Colonic mucosa (tissue), 4 donors: ENCODE measurements at regions not wholly inside any gene's neighbourhood (a gene's known extent, or its start where the extent isn't known, plus 50 kb on each side); places are given as distances from the start of the nearest gene placed in this dataset.

ENCODE experiments used
- DNase-seq: peaks from one replicate; pipeline ENCODE4 v3.0.0-alpha.2; 2020
- H3K27ac ChIP-seq: fragments of 200-600 bp; one replicate; pipeline ENCODE4 v1.8.0; 2021
- H3K27me3 ChIP-seq: fragments of 200-600 bp; one replicate; pipeline ENCODE4 v1.8.0; 2021
- H3K36me3 ChIP-seq: fragments of 200-600 bp; one replicate; pipeline ENCODE4 v1.8.0; 2021
- H3K4me1 ChIP-seq: fragments of 200-600 bp; one replicate; pipeline ENCODE4 v1.8.0; 2021; ENCODE audit warnings: mild to moderate bottlenecking
- H3K4me3 ChIP-seq: fragments of 200-600 bp; one replicate; pipeline ENCODE4 v1.8.0; 2021
- H3K9ac ChIP-seq, 2 donors: one replicate each; pipeline ENCODE4 v1.7.0; 2013; ENCODE audit warnings: control low read depth in 2 of 2, low read depth in 2 of 2, low read length in 2 of 2
- H3K9me3 ChIP-seq: fragments of 200-600 bp; one replicate; pipeline ENCODE4 v1.8.0; 2021
- CTCF ChIP-seq: fragments of 200-600 bp; IDR thresholded peaks from one replicate; pipeline ENCODE4 v1.8.0; 2022; ENCODE audit warnings: antibody characterized with exemption, mild to moderate bottlenecking
- intact Hi-C: fragments of 100-400 bp; cut with DNase I; formaldehyde crosslinking; loops from one replicate; pipeline ENCODE4 v1.14.1; 2022
- donor health status: healthy.
- donor health status: DM: no; HTN: no; CAD: no.
- donor health status: DM: no; HTN: no; CAD: no.

GRCh38 chr3:157652366-157652765 is 149.2 kb upstream of the VEPH1 start:
- no peak for DNase-seq

DNA sequence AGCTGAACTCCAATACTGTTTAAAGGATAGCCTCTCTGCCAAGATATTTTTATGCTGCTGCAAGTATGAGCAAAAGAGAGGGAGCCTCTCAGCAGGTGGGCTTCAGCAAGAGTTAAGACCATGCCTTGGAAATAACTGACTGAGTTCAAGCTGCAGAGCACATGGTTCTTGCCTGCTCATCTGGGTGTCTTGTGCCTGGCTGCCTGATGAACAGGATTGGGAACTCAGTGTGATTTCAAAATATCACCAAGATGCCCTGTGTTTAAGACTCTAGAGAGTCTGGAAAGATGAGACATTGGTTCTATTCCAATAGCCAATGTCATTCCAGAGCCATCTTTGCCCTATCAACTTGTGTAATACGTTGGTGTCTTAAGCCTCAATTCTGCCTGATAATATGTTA is 147.5 kb upstream of the VEPH1 start:
- H3K36me3 ChIP-seq: no peaks in the 10 kb centered on the region
- H3K9ac ChIP-seq: no peak overlapping the region
- TF ChIP-seq CTCF: no peak
- no peak overlapping the region for H3K4me3 ChIP-seq
- no peaks in the 10 kb centered on the region for H3K27me3 ChIP-seq
- intact Hi-C loops: no loop called here
- no peak overlapping the region for H3K27ac ChIP-seq
- no peaks in the 10 kb centered on the region for H3K9me3 ChIP-seq
- no peaks in the 10 kb centered on the region for H3K4me1 ChIP-seq
- DNase-seq: no peak

More at GRCh38 chr3:157652366-157652765, 149.2 kb upstream of the VEPH1 start:
- no peak overlapping the region for H3K27ac ChIP-seq
- no peaks in the 10 kb centered on the region for H3K27me3 ChIP-seq
- H3K4me3 ChIP-seq: no peak overlapping the region
- no peaks in the 10 kb centered on the region for H3K4me1 ChIP-seq
- no peaks in the 10 kb centered on the region for H3K9me3 ChIP-seq
- no peak overlapping the region for H3K9ac ChIP-seq
- no peak for TF ChIP-seq CTCF
- H3K36me3 ChIP-seq: no peaks in the 10 kb centered on the region
- intact Hi-C loops: no loop called here

- no peak for DNase-seq
- Histone ChIP-seq H3K4me1 (no peaks in the 10 kb centered on the region), H3K9ac (no peak overlapping the region), H3K36me3 (no peaks in the 10 kb centered on the region), H3K27ac (no peak overlapping the region), H3K9me3 (no peaks in the 10 kb centered on the region), H3K27me3 (no peaks in the 10 kb centered on the region), H3K4me3 (no peak overlapping the region)
- intact Hi-C loops: no loop called here
- TF ChIP-seq CTCF: no peak
Measured at GRCh38 chr3:157650172-157650571, 147.0 kb upstream of the VEPH1 start.

- Histone ChIP-seq H3K36me3 (no peaks in the 10 kb centered on the region), H3K27me3 (no peaks in the 10 kb centered on the region), H3K27ac (no peak overlapping the region), H3K4me1 (no peaks in the 10 kb centered on the region), H3K9ac (no peak overlapping the region), H3K9me3 (no peaks in the 10 kb centered on the region), H3K4me3 (no peak overlapping the region)
- TF ChIP-seq CTCF: no peak
- intact Hi-C loops: no loop called here
- no peak for DNase-seq
Measured at GRCh38 chr3:157649511-157649910, 146.3 kb upstream of the VEPH1 start.

DNA sequence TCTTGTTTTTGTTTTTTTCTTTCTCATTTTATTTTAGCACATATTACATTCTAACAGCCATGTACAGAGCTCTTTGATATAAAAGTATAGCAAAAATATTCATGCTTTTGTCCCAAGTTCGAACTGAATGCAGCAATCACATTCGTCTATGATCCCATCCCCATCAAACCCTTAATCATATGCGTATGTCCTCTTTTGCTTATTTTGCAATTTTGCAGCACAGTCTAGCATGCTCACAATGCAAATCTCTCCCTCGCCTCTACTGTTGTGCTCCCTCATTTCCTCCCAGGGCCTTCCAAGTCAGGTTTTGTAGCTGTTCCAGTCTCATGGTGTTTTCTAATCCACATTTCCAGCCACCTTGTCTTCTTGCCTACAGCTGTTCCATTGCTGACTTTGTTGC is 144.6 kb upstream of the VEPH1 start:
- DNase-seq: no peak
- intact Hi-C loops: no loop called here
- no peak overlapping the region for H3K27ac ChIP-seq
- H3K27me3 ChIP-seq: no peaks in the 10 kb centered on the region
- H3K4me3 ChIP-seq: no peak overlapping the region
- H3K36me3 ChIP-seq: no peaks in the 10 kb centered on the region
- TF ChIP-seq CTCF: no peak
- no peaks in the 10 kb centered on the region for H3K9me3 ChIP-seq
- no peak overlapping the region for H3K9ac ChIP-seq
- H3K4me1 ChIP-seq: no peaks in the 10 kb centered on the region
